ENCODE measurements at regions not wholly inside any gene's neighbourhood (a gene's known extent, or its start where the extent isn't known, plus 50 kb on each side); places are given as distances from the start of the nearest gene placed in this dataset.

- peak; percentile 82 for DNase-seq (ENCODE audit: low spot score)
- H3K36me3 ChIP-seq, result no peaks in the 10 kb centered on the region
- no peak overlapping the region for H3K9ac ChIP-seq
- Mint-ChIP-seq H3K9me3 (peaks cover 5% of the 10 kb centered on the region), H3K27me3 (ENCODE audit: insufficient read depth, low read depth) (peaks cover 2% of the 10 kb centered on the region), H3K36me3 (peaks cover 2% of the 10 kb centered on the region), H3K4me1 (peaks cover 14% of the 10 kb centered on the region), H3K4me3 (peak overlapping the region; percentile 81), H3K27ac (peak overlapping the region; percentile 87)
- H3K4me1 ChIP-seq, result peaks cover 8% of the 10 kb centered on the region
- peaks cover 9% of the 10 kb centered on the region for H3K9me3 ChIP-seq (ENCODE audit: low read depth)
- H3K27ac ChIP-seq, result no peak overlapping the region
- no peaks in the 10 kb centered on the region for H3K79me2 ChIP-seq (ENCODE audit: low read depth)
- peaks cover 19% of the 10 kb centered on the region for H3F3A ChIP-seq (ENCODE audit: low read depth)
- H3K27me3 ChIP-seq, result peaks cover 23% of the 10 kb centered on the region
- H3K4me3 ChIP-seq, result peak overlapping the region; percentile 38
- peak overlapping the region; percentile 86 for H3K4me2 ChIP-seq
- H4K20me1 ChIP-seq (ENCODE audit: low read depth), result no peaks in the 10 kb centered on the region
- H2AFZ ChIP-seq (replicated peaks), result peak overlapping the region; percentile 98
- TF ChIP-seq EZH2phosphoT487 (IDR thresholded peaks at IDR 0.05) (peak; percentile 40), EZH2 (IDR thresholded peaks at IDR 0.05) (peak; percentile 51), CTCF (IDR thresholded peaks at IDR 0.05) (no peak)
These were observed 269.9 kb upstream of the SORL1-AS1 start for GRCh38 chr11:121722431-121723245.

GRCh38 chr11:121721961-121722360 lies 269.2 kb upstream of the SORL1-AS1 start:
- Mint-ChIP-seq H3K4me3 (peak overlapping the region; percentile 81), H3K27me3 (ENCODE audit: insufficient read depth, low read depth) (peaks cover 2% of the 10 kb centered on the region), H3K36me3 (peaks cover 2% of the 10 kb centered on the region), H3K4me1 (peaks cover 14% of the 10 kb centered on the region), H3K9me3 (peaks cover 5% of the 10 kb centered on the region), H3K27ac (peak overlapping the region; percentile 55)
- DNase-seq (ENCODE audit: low spot score), result no peak
- Histone ChIP-seq H3K27me3 (peaks cover 23% of the 10 kb centered on the region), H3K9ac (no peak overlapping the region), H3K9me3 (ENCODE audit: low read depth) (peaks cover 9% of the 10 kb centered on the region), H3K27ac (no peak overlapping the region), H3K4me2 (peak overlapping the region; percentile 86), H3F3A (ENCODE audit: low read depth) (peaks cover 19% of the 10 kb centered on the region), H3K79me2 (ENCODE audit: low read depth) (no peaks in the 10 kb centered on the region), H3K4me3 (no peak overlapping the region), H4K20me1 (ENCODE audit: low read depth) (no peaks in the 10 kb centered on the region), H2AFZ (replicated peaks) (peak overlapping the region; percentile 98), H3K4me1 (peaks cover 8% of the 10 kb centered on the region), H3K36me3 (no peaks in the 10 kb centered on the region)
- TF ChIP-seq CTCF (IDR thresholded peaks at IDR 0.05), result no peak
- TF ChIP-seq EZH2phosphoT487 (IDR thresholded peaks at IDR 0.05), result no peak
- no peak for TF ChIP-seq EZH2 (IDR thresholded peaks at IDR 0.05)

- peaks cover 9% of the 10 kb centered on the region for H3K9me3 ChIP-seq (ENCODE audit: low read depth)
- no peak overlapping the region for H2AFZ ChIP-seq (replicated peaks)
- H3K4me1 ChIP-seq, result peaks cover 8% of the 10 kb centered on the region
- Mint-ChIP-seq H3K9me3 (peaks cover 5% of the 10 kb centered on the region), H3K27me3 (ENCODE audit: insufficient read depth, low read depth) (peaks cover 2% of the 10 kb centered on the region), H3K4me1 (peaks cover 14% of the 10 kb centered on the region), H3K36me3 (peaks cover 2% of the 10 kb centered on the region), H3K27ac (no peak overlapping the region), H3K4me3 (no peak overlapping the region)
- DNase-seq (ENCODE audit: low spot score), result no peak
- H3K36me3 ChIP-seq, result no peaks in the 10 kb centered on the region
- no peak overlapping the region for H3K27ac ChIP-seq
- H3K79me2 ChIP-seq (ENCODE audit: low read depth), result no peaks in the 10 kb centered on the region
- H3K4me2 ChIP-seq, result no peak overlapping the region
- peaks cover 23% of the 10 kb centered on the region for H3K27me3 ChIP-seq
- no peak overlapping the region for H3K4me3 ChIP-seq
- no peak for TF ChIP-seq EZH2phosphoT487 (IDR thresholded peaks at IDR 0.05)
- TF ChIP-seq CTCF (IDR thresholded peaks at IDR 0.05), result no peak
- no peak for TF ChIP-seq EZH2 (IDR thresholded peaks at IDR 0.05)
- no peak overlapping the region for H3K9ac ChIP-seq
- H3F3A ChIP-seq (ENCODE audit: low read depth), result peaks cover 19% of the 10 kb centered on the region
- no peaks in the 10 kb centered on the region for H4K20me1 ChIP-seq (ENCODE audit: low read depth)
These were observed 268.7 kb upstream of the SORL1-AS1 start for GRCh38 chr11:121721448-121721847.
